ENCODE measurements at regions not wholly inside any gene's neighbourhood (a gene's known extent, or its start where the extent isn't known, plus 50 kb on each side); places are given as distances from the start of the nearest gene placed in this dataset.

DNA sequence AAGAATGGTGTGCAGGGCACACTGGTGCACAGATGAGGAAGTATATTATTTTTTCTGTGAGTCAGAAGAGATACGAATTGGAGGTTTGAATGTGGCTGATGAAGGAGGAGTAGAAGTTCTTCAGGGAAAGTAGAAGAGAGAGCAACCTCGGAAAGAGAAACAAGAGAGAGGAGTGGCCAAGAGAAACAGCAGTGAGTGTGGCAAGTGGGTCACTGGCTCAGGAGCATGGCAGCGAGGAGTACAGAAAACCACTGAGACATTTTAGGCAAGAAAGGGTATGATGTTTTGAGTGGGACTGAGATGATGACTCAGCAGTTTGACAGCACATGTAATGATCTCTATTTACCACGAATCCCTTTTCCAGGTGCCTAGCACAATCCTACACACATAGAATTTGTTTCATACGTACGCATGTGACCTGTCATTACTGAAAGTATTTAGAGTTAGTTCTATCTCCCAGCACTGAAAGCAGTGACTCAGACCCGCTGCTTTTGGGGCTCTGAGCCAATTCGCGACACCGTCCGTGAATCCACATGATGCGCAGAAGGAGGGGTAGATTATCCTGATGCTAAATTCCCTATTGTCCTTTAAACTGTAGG lies 915.4 kb downstream of the DCDC2C start:
- H3K27me3 Mint-ChIP-seq: no peaks in the 10 kb centered on the region
- TF ChIP-seq, protein P1, sequence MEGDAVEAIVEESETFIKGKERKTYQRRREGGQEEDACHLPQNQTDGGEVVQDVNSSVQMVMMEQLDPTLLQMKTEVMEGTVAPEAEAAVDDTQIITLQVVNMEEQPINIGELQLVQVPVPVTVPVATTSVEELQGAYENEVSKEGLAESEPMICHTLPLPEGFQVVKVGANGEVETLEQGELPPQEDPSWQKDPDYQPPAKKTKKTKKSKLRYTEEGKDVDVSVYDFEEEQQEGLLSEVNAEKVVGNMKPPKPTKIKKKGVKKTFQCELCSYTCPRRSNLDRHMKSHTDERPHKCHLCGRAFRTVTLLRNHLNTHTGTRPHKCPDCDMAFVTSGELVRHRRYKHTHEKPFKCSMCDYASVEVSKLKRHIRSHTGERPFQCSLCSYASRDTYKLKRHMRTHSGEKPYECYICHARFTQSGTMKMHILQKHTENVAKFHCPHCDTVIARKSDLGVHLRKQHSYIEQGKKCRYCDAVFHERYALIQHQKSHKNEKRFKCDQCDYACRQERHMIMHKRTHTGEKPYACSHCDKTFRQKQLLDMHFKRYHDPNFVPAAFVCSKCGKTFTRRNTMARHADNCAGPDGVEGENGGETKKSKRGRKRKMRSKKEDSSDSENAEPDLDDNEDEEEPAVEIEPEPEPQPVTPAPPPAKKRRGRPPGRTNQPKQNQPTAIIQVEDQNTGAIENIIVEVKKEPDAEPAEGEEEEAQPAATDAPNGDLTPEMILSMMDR (IDR thresholded peaks at IDR 0.05): no peak
- ChIA-PET POLR2A (no interaction called here), CTCF (no interaction called here)
- H3K27ac ChIP-seq (ENCODE audit: low read depth in 1 of 2, low read length in 2 of 2): no peak overlapping the region
- no peak overlapping the region for H3K4me3 ChIP-seq (ENCODE audit: low read length)
- no peaks in the 10 kb centered on the region for H3K4me1 ChIP-seq (ENCODE audit: insufficient read depth, low read length)
- no peak overlapping the region for H3K27ac Mint-ChIP-seq
- ATAC-seq (ENCODE audit: poor library complexity) (no peak), DNase-seq (no peak)
- H3K36me3 Mint-ChIP-seq (ENCODE audit: low read depth): no peaks in the 10 kb centered on the region
- H3K9me3 ChIP-seq (ENCODE audit: control insufficient read depth in 1 of 2, insufficient read depth in 1 of 2, low read length in 2 of 2): peaks cover 0 to 26% of the 10 kb centered on the region in 2 experiments
- no peak overlapping the region for H3K4me3 Mint-ChIP-seq
- H3K9me3 Mint-ChIP-seq: peaks cover 11% of the 10 kb centered on the region
- no peaks in the 10 kb centered on the region for H3K36me3 ChIP-seq (ENCODE audit: insufficient read depth, low read length)
- no peaks in the 10 kb centered on the region for H3K4me1 Mint-ChIP-seq (ENCODE audit: low read depth)
- intact Hi-C loops (cut with DNase I, micrococcal nuclease): no loop called here
- H3K27me3 ChIP-seq (ENCODE audit: control insufficient read depth in 1 of 2, insufficient read depth in 2 of 2, low read length in 2 of 2): no peaks in the 10 kb centered on the region

DNA sequence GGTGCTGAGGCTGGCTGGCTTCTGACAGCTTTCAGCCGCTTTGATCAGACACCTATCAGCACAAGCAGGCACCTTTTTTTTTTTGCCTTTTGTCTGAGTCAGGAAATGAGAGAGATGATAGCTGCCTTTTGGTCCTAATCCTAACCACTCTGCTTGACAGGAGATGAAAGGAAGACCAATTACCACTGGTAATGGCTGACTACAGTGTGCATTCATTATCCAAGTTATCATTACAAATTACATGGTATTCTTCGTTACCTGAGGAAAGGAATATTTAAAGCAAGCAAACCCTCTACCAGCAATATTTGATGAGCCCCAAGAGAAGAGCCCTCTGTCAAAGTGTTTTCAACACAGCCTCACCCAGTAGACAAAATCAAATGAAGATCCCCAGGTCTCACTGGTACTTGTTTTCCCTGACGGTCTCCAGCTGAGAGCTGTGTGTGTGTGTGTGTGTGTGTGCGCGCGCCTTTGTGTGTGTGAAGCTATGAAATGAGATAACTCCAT lies 925.7 kb downstream of the DCDC2C start:
- TF ChIP-seq, protein P1 (IDR thresholded peaks at IDR 0.05): no peak
- Mint-ChIP-seq H3K36me3 (ENCODE audit: low read depth) (no peaks in the 10 kb centered on the region), H3K27me3 (no peaks in the 10 kb centered on the region), H3K9me3 (peaks cover 11% of the 10 kb centered on the region), H3K4me1 (ENCODE audit: low read depth) (no peaks in the 10 kb centered on the region), H3K4me3 (no peak overlapping the region), H3K27ac (no peak overlapping the region)
- H3K27ac ChIP-seq (ENCODE audit: low read depth in 1 of 2, low read length in 2 of 2): no peak overlapping the region
- H3K9me3 ChIP-seq (ENCODE audit: control insufficient read depth in 1 of 2, insufficient read depth in 1 of 2, low read length in 2 of 2): no peaks in the 10 kb centered on the region
- intact Hi-C loops (cut with DNase I, micrococcal nuclease): no loop called here
- no peaks in the 10 kb centered on the region for H3K4me1 ChIP-seq (ENCODE audit: insufficient read depth, low read length)
- ATAC-seq (ENCODE audit: poor library complexity) (no peak), DNase-seq (no peak)
- POLR2A ChIA-PET: no interaction called here
- CTCF ChIA-PET: no interaction called here
- H3K27me3 ChIP-seq (ENCODE audit: control insufficient read depth in 1 of 2, insufficient read depth in 2 of 2, low read length in 2 of 2): no peaks in the 10 kb centered on the region
- H3K36me3 ChIP-seq (ENCODE audit: insufficient read depth, low read length): no peaks in the 10 kb centered on the region
- no peak overlapping the region for H3K4me3 ChIP-seq (ENCODE audit: low read length)

DNA sequence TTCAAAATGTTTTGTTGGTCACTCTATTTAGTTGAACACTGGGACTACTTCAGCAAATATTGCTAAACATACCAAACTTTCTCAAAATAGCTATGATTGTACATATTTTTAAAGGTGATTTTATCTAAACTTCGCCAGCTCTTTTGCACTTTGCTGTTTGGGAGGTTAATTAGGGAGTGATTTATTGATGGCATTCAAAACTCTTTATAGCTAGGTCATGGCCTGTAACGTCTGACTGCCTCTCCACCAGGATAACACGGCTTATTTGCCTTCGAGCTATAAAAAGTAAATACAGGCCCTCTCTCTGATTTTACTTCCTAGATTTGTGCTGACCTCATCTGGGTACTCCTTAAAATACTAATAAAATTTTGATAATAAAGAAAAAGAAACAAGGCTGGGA lies 931.9 kb downstream of the DCDC2C start:
- Mint-ChIP-seq H3K27ac (no peak overlapping the region), H3K27me3 (no peaks in the 10 kb centered on the region), H3K4me3 (no peak overlapping the region), H3K4me1 (ENCODE audit: low read depth) (no peaks in the 10 kb centered on the region), H3K36me3 (ENCODE audit: low read depth) (no peaks in the 10 kb centered on the region), H3K9me3 (no peaks in the 10 kb centered on the region)
- DNase-seq (no peak), ATAC-seq (ENCODE audit: poor library complexity) (no peak)
- H3K36me3 ChIP-seq (ENCODE audit: insufficient read depth, low read length): no peaks in the 10 kb centered on the region
- TF ChIP-seq, protein P1 (IDR thresholded peaks at IDR 0.05): no peak
- ChIA-PET CTCF (no interaction called here), POLR2A (no interaction called here)
- no peaks in the 10 kb centered on the region for H3K27me3 ChIP-seq (ENCODE audit: control insufficient read depth in 1 of 2, insufficient read depth in 2 of 2, low read length in 2 of 2)
- no peaks in the 10 kb centered on the region for H3K4me1 ChIP-seq (ENCODE audit: insufficient read depth, low read length)
- H3K9me3 ChIP-seq (ENCODE audit: control insufficient read depth in 1 of 2, insufficient read depth in 1 of 2, low read length in 2 of 2): peaks cover 0 to 4% of the 10 kb centered on the region in 2 experiments
- no peak overlapping the region for H3K4me3 ChIP-seq (ENCODE audit: low read length)
- no peak overlapping the region for H3K27ac ChIP-seq (ENCODE audit: low read depth in 1 of 2, low read length in 2 of 2)
- intact Hi-C loops (cut with DNase I, micrococcal nuclease): no loop called here

All from CD4-positive, alpha-beta T cell (primary cell).